Vagina (tissue), 2 donors: ENCODE measurements at regions not wholly inside any gene's neighbourhood (a gene's known extent, or its start where the extent isn't known, plus 50 kb on each side); places are given as distances from the start of the nearest gene placed in this dataset.

ENCODE experiments used
- CTCF ChIP-seq, 3 experiments: fragments of 450-650 bp in 2 of 3; fragments of 200-600 bp in 1 of 3; sonication (generic) in 1 of 3; IDR thresholded peaks; one replicate each; pipeline ENCODE4 v1.5.1; 2017 to 2019; ENCODE audit warnings: antibody characterized with exemption in 3 of 3, mild to moderate bottlenecking in 2 of 3, moderate library complexity in 2 of 3
- POLR2A ChIP-seq, 2 donors: fragments of 450-650 bp; IDR thresholded peaks; one replicate each; pipeline ENCODE4 v1.6.1; 2017; ENCODE audit warnings: antibody characterized with exemption in 2 of 2, mild to moderate bottlenecking in 2 of 2, moderate library complexity in 2 of 2
- POLR2AphosphoS5 ChIP-seq, 2 donors: sonication (generic); formaldehyde crosslinking; IDR thresholded peaks; one replicate each; pipeline ENCODE4 v1.9.0; 2017; ENCODE audit warnings: antibody characterized with exemption in 2 of 2, mild to moderate bottlenecking in 2 of 2, low read depth in 1 of 2; ENCODE audit not compliant: insufficient read depth in 1 of 2

GRCh38 chr18:54710900-54711281 is 117.4 kb upstream of the RAB27B start:
- TF ChIP-seq POLR2A (IDR thresholded peaks at IDR 0.05) = no peak
- TF ChIP-seq CTCF (IDR thresholded peaks at IDR 0.05) = no peak
- TF ChIP-seq POLR2AphosphoS5 (IDR thresholded peaks at IDR 0.05; ENCODE audit: insufficient read depth in 1 of 2, low read depth in 1 of 2) = no peak
